ENCODE measurements at regions not wholly inside any gene's neighbourhood (a gene's known extent, or its start where the extent isn't known, plus 50 kb on each side); places are given as distances from the start of the nearest gene placed in this dataset.
"Not testable (repeated sequence)": the region's sequence is repeated elsewhere in the genome, so short reads cannot be mapped to it uniquely, and the experiment has no call there.

GRCh38 chr4:59689149-59689548 lies 1511.0 kb upstream of the ADGRL3 start:
- DNase-seq (ENCODE audit: low read depth in 1 of 2, low spot score in 1 of 2): no peak

- DNase-seq (ENCODE audit: low read depth in 1 of 2, low spot score in 1 of 2): no peak
Measured at GRCh38 chr4:59695355-59696053, 1504.6 kb upstream of the ADGRL3 start.

- no peak for DNase-seq (ENCODE audit: low read depth in 1 of 2, low spot score in 1 of 2)
Measured at GRCh38 chr4:59698041-59698440, 1502.1 kb upstream of the ADGRL3 start.

GRCh38 chr4:59700651-59701050 lies 1499.5 kb upstream of the ADGRL3 start:
- DNase-seq (ENCODE audit: low read depth in 1 of 2, low spot score in 1 of 2): no peak

GRCh38 chr4:59704616-59705015 lies 1495.5 kb upstream of the ADGRL3 start:
- no peak for DNase-seq (ENCODE audit: low read depth in 1 of 2, low spot score in 1 of 2)

- DNase-seq (ENCODE audit: low read depth in 1 of 2, low spot score in 1 of 2): no peak
Measured at GRCh38 chr4:59712470-59712869, 1487.7 kb upstream of the ADGRL3 start.

- not testable (repeated sequence) for DNase-seq (ENCODE audit: low read depth in 1 of 2, low spot score in 1 of 2)
Measured at GRCh38 chr4:59724286-59724685, 1475.8 kb upstream of the ADGRL3 start.

- DNase-seq (ENCODE audit: low read depth in 1 of 2, low spot score in 1 of 2): no peak
Measured at GRCh38 chr4:59727745-59728144, 1472.4 kb upstream of the ADGRL3 start.

GRCh38 chr4:59728496-59728895 lies 1471.6 kb upstream of the ADGRL3 start:
- no peak for DNase-seq (ENCODE audit: low read depth in 1 of 2, low spot score in 1 of 2)

GRCh38 chr4:59729321-59729720 lies 1470.8 kb upstream of the ADGRL3 start:
- no peak for DNase-seq (ENCODE audit: low read depth in 1 of 2, low spot score in 1 of 2)

- DNase-seq (ENCODE audit: low read depth in 1 of 2, low spot score in 1 of 2): no peak
Measured at GRCh38 chr4:59748433-59748832, 1451.7 kb upstream of the ADGRL3 start.

GRCh38 chr4:59759082-59759825 lies 1440.9 kb upstream of the ADGRL3 start:
- no peak for DNase-seq (ENCODE audit: low read depth in 1 of 2, low spot score in 1 of 2)

GRCh38 chr4:59762344-59762743 lies 1437.8 kb upstream of the ADGRL3 start:
- no peak for DNase-seq (ENCODE audit: low read depth in 1 of 2, low spot score in 1 of 2)

GRCh38 chr4:59770601-59771264 lies 1429.4 kb upstream of the ADGRL3 start:
- DNase-seq (ENCODE audit: low read depth in 1 of 2, low spot score in 1 of 2): no peak

GRCh38 chr4:59772641-59773139 lies 1427.4 kb upstream of the ADGRL3 start:
- DNase-seq (ENCODE audit: low read depth in 1 of 2, low spot score in 1 of 2): no peak

- DNase-seq (ENCODE audit: low read depth in 1 of 2, low spot score in 1 of 2): not testable (repeated sequence)
Measured at GRCh38 chr4:59780271-59780670, 1419.9 kb upstream of the ADGRL3 start.

- DNase-seq (ENCODE audit: low read depth in 1 of 2, low spot score in 1 of 2): no peak
Measured at GRCh38 chr4:59805176-59805575, 1395.0 kb upstream of the ADGRL3 start.

GRCh38 chr4:59814402-59815010 lies 1385.6 kb upstream of the ADGRL3 start:
- DNase-seq (ENCODE audit: low read depth in 1 of 2, low spot score in 1 of 2): no peak

- no peak for DNase-seq (ENCODE audit: low read depth in 1 of 2, low spot score in 1 of 2)
Measured at GRCh38 chr4:59818656-59819055, 1381.5 kb upstream of the ADGRL3 start.

- no peak for DNase-seq (ENCODE audit: low read depth in 1 of 2, low spot score in 1 of 2)
Measured at GRCh38 chr4:59823311-59823710, 1376.8 kb upstream of the ADGRL3 start.

GRCh38 chr4:59825104-59825503 lies 1375.0 kb upstream of the ADGRL3 start:
- no peak for DNase-seq (ENCODE audit: low read depth in 1 of 2, low spot score in 1 of 2)

- no peak for DNase-seq (ENCODE audit: low read depth in 1 of 2, low spot score in 1 of 2)
Measured at GRCh38 chr4:59831746-59832145, 1368.4 kb upstream of the ADGRL3 start.

Data from activated CD4-positive, alpha-beta T cell treated with anti-CD3 and anti-CD28 coated beads, Interleukin-2, amount 50 U/mL, for 24 hours (primary cell).